HG02678 (cell line): ENCODE measurements at regions not wholly inside any gene's neighbourhood (a gene's known extent, or its start where the extent isn't known, plus 50 kb on each side); places are given as distances from the start of the nearest gene placed in this dataset.

Experiments used
- ATAC-seq: cut with Tn5 transposase; IDR thresholded peaks from one replicate; pipeline ENCODE4 v1.9.1; 2021; ENCODE audit warnings: mild to moderate bottlenecking, moderate library complexity; ENCODE audit not compliant: unreplicated experiment

GRCh38 chr9:23123048-23123632 is 676.5 kb downstream of the DMRTA1 start:
- no peak for ATAC-seq

- no peak for ATAC-seq
Measured at GRCh38 chr9:23145467-23145866, 680.6 kb downstream of the ELAVL2 start.

- ATAC-seq = no peak
Measured at GRCh38 chr9:23153058-23153457, 673.0 kb downstream of the ELAVL2 start.

- ATAC-seq = no peak
Measured at GRCh38 chr9:23160491-23160890, 665.5 kb downstream of the ELAVL2 start.

GRCh38 chr9:23160952-23161469 is 665.0 kb downstream of the ELAVL2 start:
- ATAC-seq = no peak

- ATAC-seq = no peak
Measured at GRCh38 chr9:23162789-23163188, 663.3 kb downstream of the ELAVL2 start.

- no peak for ATAC-seq
Measured at GRCh38 chr9:23171479-23171878, 654.6 kb downstream of the ELAVL2 start.

- ATAC-seq = no peak
Measured at GRCh38 chr9:23172206-23172605, 653.8 kb downstream of the ELAVL2 start.

GRCh38 chr9:23172979-23173637 is 652.9 kb downstream of the ELAVL2 start:
- no peak for ATAC-seq

GRCh38 chr9:23194281-23194680 is 631.8 kb downstream of the ELAVL2 start:
- ATAC-seq = no peak

GRCh38 chr9:23215688-23216087 is 610.4 kb downstream of the ELAVL2 start:
- ATAC-seq = no peak

- no peak for ATAC-seq
Measured at GRCh38 chr9:23219471-23219870, 606.6 kb downstream of the ELAVL2 start.

- no peak for ATAC-seq
Measured at GRCh38 chr9:23220171-23220570, 605.9 kb downstream of the ELAVL2 start.

- no peak for ATAC-seq
Measured at GRCh38 chr9:23220957-23221356, 605.1 kb downstream of the ELAVL2 start.

GRCh38 chr9:23229890-23230317 is 596.1 kb downstream of the ELAVL2 start:
- ATAC-seq = no peak

- ATAC-seq = no peak
Measured at GRCh38 chr9:23232831-23233230, 593.2 kb downstream of the ELAVL2 start.

GRCh38 chr9:23243523-23243922 is 582.5 kb downstream of the ELAVL2 start:
- no peak for ATAC-seq

GRCh38 chr9:23245067-23245466 is 581.0 kb downstream of the ELAVL2 start:
- no peak for ATAC-seq

- no peak for ATAC-seq
Measured at GRCh38 chr9:23254404-23255184, 571.4 kb downstream of the ELAVL2 start.

GRCh38 chr9:23255346-23255745 is 570.7 kb downstream of the ELAVL2 start:
- no peak for ATAC-seq

- ATAC-seq = no peak
Measured at GRCh38 chr9:23258569-23258968, 567.5 kb downstream of the ELAVL2 start.

- no peak for ATAC-seq
Measured at GRCh38 chr9:23278561-23278960, 547.5 kb downstream of the ELAVL2 start.
